IMR-90 (cell line): ENCODE measurements at regions not wholly inside any gene's neighbourhood (a gene's known extent, or its start where the extent isn't known, plus 50 kb on each side); places are given as distances from the start of the nearest gene placed in this dataset.

ENCODE experiments used
- ATAC-seq: fragments of 200-7000 bp; cut with Tn5 transposase; 2 replicates; pipeline ENCODE4 v1.9.1; 2020; ENCODE audit warnings: low read depth, mild to moderate bottlenecking, moderate library complexity
- BruUV-seq: library from RNA; stranded (reverse); fragments of 400-500 nt; replicated peaks from 2 replicates; lab custom pipeline; 2021; lab: Mats Ljungman, UMichigan
- CTCF ChIA-PET: fragments of 300-600 bp; formaldehyde crosslinking; extraction: SDS; loops from one replicate; lab custom pipeline; 2021; ENCODE audit warnings: antibody characterized with exemption; lab: Yijun Ruan, JAX
- POLR2A ChIA-PET: fragments of 300-600 bp; sonication (Branson Sonifier 250); formaldehyde crosslinking; loops from one replicate; lab custom pipeline; 2022; ENCODE audit warnings: antibody characterized with exemption; ENCODE audit not compliant: unreplicated experiment; lab: Charles Lee
- DNase-seq: peaks from one replicate; pipeline ENCODE4 v3.0.0; 2013
- H2AFZ ChIP-seq: replicated peaks from 2 replicates; pipeline ENCODE3; 2013; ENCODE audit warnings: low read length, mild to moderate bottlenecking; ENCODE audit not compliant: poor library complexity
- H2AK5ac ChIP-seq: 2 replicates; pipeline ENCODE4 v1.6.1; 2013; ENCODE audit warnings: low read depth, low read length, inconsistent platforms
- H2AK9ac ChIP-seq: replicated peaks from 2 replicates; pipeline ENCODE3; 2013; ENCODE audit warnings: mild to moderate bottlenecking, low read depth, low read length, moderate library complexity; ENCODE audit not compliant: poor library complexity
- H2BK120ac ChIP-seq: 2 replicates; pipeline ENCODE4 v1.6.1; 2013; ENCODE audit warnings: low read depth, low read length, inconsistent platforms
- H2BK15ac ChIP-seq: 3 replicates; pipeline ENCODE4 v1.6.1; 2013; ENCODE audit warnings: low read depth, low read length, inconsistent platforms
- H2BK20ac ChIP-seq: 2 replicates; pipeline ENCODE4 v1.6.1; 2013; ENCODE audit warnings: low read depth, mild to moderate bottlenecking, inconsistent platforms, low read length, moderate library complexity
- H2BK5ac ChIP-seq: 2 replicates; pipeline ENCODE4 v1.6.1; 2013; ENCODE audit warnings: mild to moderate bottlenecking, low read depth, low read length, inconsistent platforms; ENCODE audit not compliant: poor library complexity, severe bottlenecking
- H3K14ac ChIP-seq: replicated peaks from 2 replicates; pipeline ENCODE4 v1.6.1; 2013; ENCODE audit warnings: low read depth, low read length, inconsistent platforms
- H3K18ac ChIP-seq: 2 replicates; pipeline ENCODE4 v1.6.1; 2013; ENCODE audit warnings: low read depth, low read length, control low read depth
- H3K23ac ChIP-seq: 2 replicates; pipeline ENCODE4 v1.6.1; 2013; ENCODE audit warnings: low read depth, low read length, inconsistent platforms
- H3K27ac ChIP-seq: 2 replicates; pipeline ENCODE4 v1.5.1; 2013; ENCODE audit warnings: mild to moderate bottlenecking, control low read depth, low read length; ENCODE audit not compliant: insufficient read depth
- H3K27me3 ChIP-seq: 2 replicates; pipeline ENCODE4 v1.6.1; 2013; ENCODE audit warnings: low read length; ENCODE audit not compliant: control insufficient read depth, insufficient read depth
- H3K36me3 ChIP-seq: 2 replicates; pipeline ENCODE4 v1.6.1; 2013; ENCODE audit warnings: low read length, mixed read lengths; ENCODE audit not compliant: control insufficient read depth, insufficient read depth
- H3K4ac ChIP-seq: 2 replicates; pipeline ENCODE4 v1.6.1; 2013; ENCODE audit warnings: low read depth, low read length, inconsistent platforms
- H3K4me1 ChIP-seq: 2 replicates; pipeline ENCODE4 v1.6.1; 2013; ENCODE audit warnings: low read length, mixed read lengths; ENCODE audit not compliant: control insufficient read depth, insufficient read depth
- H3K4me2 ChIP-seq: 2 replicates; pipeline ENCODE4 v1.6.1; 2013; ENCODE audit warnings: low read depth, mild to moderate bottlenecking, control low read depth, low read length, moderate library complexity
- H3K4me3 ChIP-seq: 2 replicates; pipeline ENCODE4 v1.5.1; 2013; ENCODE audit warnings: low read depth, mild to moderate bottlenecking, control low read depth, low read length, moderate library complexity; ENCODE audit not compliant: insufficient read depth
- H3K56ac ChIP-seq: 2 replicates; pipeline ENCODE4 v1.6.1; 2013; ENCODE audit warnings: low read length, inconsistent platforms; ENCODE audit not compliant: insufficient read depth; ENCODE audit errors: extremely low read depth
- H3K79me1 ChIP-seq, 2 experiments: 2 replicates each; pipeline ENCODE4 v1.6.1; 2013; ENCODE audit warnings: low read length in 2 of 2, inconsistent platforms in 1 of 2, low read depth in 1 of 2
- H3K9ac ChIP-seq: 2 replicates; pipeline ENCODE4 v1.6.1; 2013; ENCODE audit warnings: low read depth, low read length, control low read depth
- H3K9me1 ChIP-seq: 2 replicates; pipeline ENCODE4 v1.6.1; 2013; ENCODE audit warnings: low read length, inconsistent platforms; ENCODE audit not compliant: insufficient read depth
- H3K9me3 ChIP-seq: 2 replicates; pipeline ENCODE4 v1.6.1; 2013; ENCODE audit warnings: low read length; ENCODE audit not compliant: control insufficient read depth, insufficient read depth
- H4K20me1 ChIP-seq: 2 replicates; pipeline ENCODE4 v1.6.1; 2013; ENCODE audit warnings: low read length, inconsistent platforms; ENCODE audit not compliant: insufficient read depth
- H4K5ac ChIP-seq: 2 replicates; pipeline ENCODE4 v1.6.1; 2013; ENCODE audit warnings: mild to moderate bottlenecking, low read depth, low read length, control low read depth
- H4K8ac ChIP-seq, 2 experiments: 2 replicates each; pipeline ENCODE4 v1.6.1; 2013; ENCODE audit warnings: low read depth in 2 of 2, low read length in 2 of 2, control low read depth in 1 of 2, inconsistent platforms in 1 of 2
- H4K91ac ChIP-seq: 2 replicates; pipeline ENCODE4 v1.6.1; 2013; ENCODE audit warnings: low read depth, low read length, inconsistent platforms; ENCODE audit not compliant: insufficient read depth
- CHD1 ChIP-seq: IDR thresholded peaks from 2 replicates; pipeline ENCODE4 v1.6.1; 2012; ENCODE audit warnings: low read depth, low read length, improper control_type of control experiment
- NFE2L2 ChIP-seq: fragments of 150-350 bp; IDR thresholded peaks from 2 replicates; pipeline ENCODE4 v1.6.1; 2016; ENCODE audit warnings: low read depth, mild to moderate bottlenecking, low read length
- WGBS, 2 experiments: methylation state at CpG; one replicate each; pipeline versions ENCODE4 v1.1.5 to v1.1.7; 2013; ENCODE audit warnings: missing lambda C conversion rate in 2 of 2; ENCODE audit not compliant: insufficient read length in 1 of 2; ENCODE audit errors: extremely low coverage in 2 of 2; 5-methylcytosine and 5-hydroxymethylcytosine counted together
- dilution Hi-C: fragments of 300-500 bp; cut with HindIII; formaldehyde crosslinking; loops from one replicate; pipeline ENCODE4 v1.14.3; 2018; ENCODE audit warnings: low sequenced_read_pairs; ENCODE audit not compliant: unreplicated experiment
- in situ Hi-C: fragments of 300-500 bp; cut with MboI; formaldehyde crosslinking; loops from 3 replicates; pipeline ENCODE4 v1.14.3; 2019; ENCODE audit warnings: low sequenced_read_pairs, inconsistent platforms, mixed read lengths
- intact Hi-C: fragments of 100-400 bp; cut with micrococcal nuclease; formaldehyde crosslinking; loops from 2 replicates; pipeline ENCODE4 v1.10.0; 2022
- TF ChIP-seq, protein P1 (sequence below): fragments of 150-350 bp; IDR thresholded peaks from 2 replicates; pipeline ENCODE4 v1.6.1; 2017; ENCODE audit warnings: mild to moderate bottlenecking, antibody characterized with exemption, low read length, low read depth

DNA sequence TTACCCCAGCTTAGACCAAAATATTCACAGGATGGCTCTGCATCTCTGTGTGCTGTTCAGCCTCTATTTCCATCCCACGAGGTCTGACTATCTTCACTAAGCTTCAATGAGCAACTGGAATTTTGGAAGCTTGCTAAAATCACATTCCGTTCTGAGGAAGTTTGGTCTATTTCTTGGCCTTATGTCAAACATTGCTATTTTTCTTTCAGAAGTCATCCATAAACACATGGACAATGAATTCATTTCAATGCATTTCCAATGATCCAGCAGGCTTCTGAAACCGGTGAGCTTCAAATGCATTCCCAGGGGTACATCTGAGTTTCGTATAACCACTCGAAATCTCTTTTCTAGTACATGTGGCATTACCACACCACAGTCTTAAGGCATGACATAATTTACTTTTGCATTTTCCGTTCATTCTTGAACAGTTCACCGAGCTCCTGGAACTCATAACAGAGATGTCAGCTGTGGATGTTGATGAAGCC is 294.1 kb upstream of the KAZN start:
- Histone ChIP-seq H3K9me3 (peaks cover 11% of the 10 kb centered on the region; the same call in 1 of the 2 replicates), H4K91ac (no peak overlapping the region), H3K9me1 (no peaks in the 10 kb centered on the region), H3K4me3 (no peak overlapping the region), H3K27ac (no peak overlapping the region), H3K56ac (no peak overlapping the region), H2AFZ (no peak overlapping the region), H3K4me2 (no peak overlapping the region), H2AK9ac (no peak overlapping the region), H3K9ac (no peak overlapping the region), H3K4me1 (no peaks in the 10 kb centered on the region), H2BK15ac (no peak overlapping the region), H4K8ac (no peak overlapping the region), H3K27me3 (no peaks in the 10 kb centered on the region; the same call in 1 of the 2 replicates), H4K5ac (no peak overlapping the region), H3K4ac (no peak overlapping the region), H2BK5ac (no peak overlapping the region), H3K14ac (no peak overlapping the region), H4K20me1 (no peaks in the 10 kb centered on the region), H3K36me3 (no peaks in the 10 kb centered on the region), H2BK20ac (no peak overlapping the region), H2BK120ac (no peak overlapping the region), H2AK5ac (no peak overlapping the region), H3K23ac (no peak overlapping the region), H3K79me1 (no peaks in the 10 kb centered on the region), H3K18ac (no peak overlapping the region)
- in situ Hi-C loops, result no loop called here
- 0 out of 2 replicates have a peak, but pooled peaks have one; percentile 21 for ATAC-seq
- dilution Hi-C loops, result no loop called here
- intact Hi-C loops, result no loop called here
- BruUV-seq, result no TSS peak
- WGBS, 2 experiments, result 0% methylated on average over 1 of the region's 7 CpGs; no CpG with 5 or more reads in 1 of the 2 experiments
- no peak for TF ChIP-seq NFE2L2
- TF ChIP-seq, protein P1, sequence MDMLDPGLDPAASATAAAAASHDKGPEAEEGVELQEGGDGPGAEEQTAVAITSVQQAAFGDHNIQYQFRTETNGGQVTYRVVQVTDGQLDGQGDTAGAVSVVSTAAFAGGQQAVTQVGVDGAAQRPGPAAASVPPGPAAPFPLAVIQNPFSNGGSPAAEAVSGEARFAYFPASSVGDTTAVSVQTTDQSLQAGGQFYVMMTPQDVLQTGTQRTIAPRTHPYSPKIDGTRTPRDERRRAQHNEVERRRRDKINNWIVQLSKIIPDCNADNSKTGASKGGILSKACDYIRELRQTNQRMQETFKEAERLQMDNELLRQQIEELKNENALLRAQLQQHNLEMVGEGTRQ, result no peak
- TF ChIP-seq CHD1, result no peak
- DNase-seq, result peak; percentile 1
- POLR2A ChIA-PET, result no interaction called here
- CTCF ChIA-PET, result interaction anchor here (0.6 kb wide), 1 partner anchor 26 kb away, joined by 3 read pairs; no protein-coding TSS in a partner anchor
